Nephron progenitor cell (in vitro differentiated cells): ENCODE measurements at regions not wholly inside any gene's neighbourhood (a gene's known extent, or its start where the extent isn't known, plus 50 kb on each side); places are given as distances from the start of the nearest gene placed in this dataset.

Source experiments
- DNase-seq: peaks from one replicate; pipeline ENCODE4 v3.0.0; 2021
- H3K27ac Mint-ChIP-seq: 2 replicates; pipeline ENCODE4 v1.8.0; 2021; ENCODE audit warnings: mild to moderate bottlenecking, moderate library complexity, mixed read lengths
- H3K27me3 Mint-ChIP-seq: 2 replicates; pipeline ENCODE4 v1.8.0; 2021; ENCODE audit warnings: mild to moderate bottlenecking, low read depth, mixed read lengths; ENCODE audit not compliant: poor library complexity
- H3K36me3 Mint-ChIP-seq: 2 replicates; pipeline ENCODE4 v1.8.0; 2021; ENCODE audit warnings: low read depth, mixed read lengths
- H3K4me1 Mint-ChIP-seq: 2 replicates; pipeline ENCODE4 v1.8.0; 2021; ENCODE audit warnings: mixed read lengths
- H3K4me3 Mint-ChIP-seq: 2 replicates; pipeline ENCODE4 v1.8.0; 2021; ENCODE audit warnings: mild to moderate bottlenecking, moderate library complexity, mixed read lengths
- H3K9me3 Mint-ChIP-seq: 2 replicates; pipeline ENCODE4 v1.8.0; 2021; ENCODE audit warnings: mild to moderate bottlenecking, moderate library complexity, mixed read lengths
- CTCF ChIP-seq: fragments of 200-600 bp; sonication (generic); IDR thresholded peaks from 2 replicates; pipeline ENCODE4 v1.5.0; 2021; ENCODE audit warnings: antibody characterized with exemption

- peaks cover 33% of the 10 kb centered on the region for H3K9me3 Mint-ChIP-seq
- H3K4me3 Mint-ChIP-seq = no peak overlapping the region
- no peak for TF ChIP-seq CTCF
- no peak for DNase-seq
- no peaks in the 10 kb centered on the region for H3K36me3 Mint-ChIP-seq
- no peaks in the 10 kb centered on the region for H3K4me1 Mint-ChIP-seq
- no peak overlapping the region for H3K27ac Mint-ChIP-seq
- peaks cover 3% of the 10 kb centered on the region for H3K27me3 Mint-ChIP-seq
Observed at GRCh38 chr17:53335443-53335842, 487.3 kb upstream of the KIF2B start.

- TF ChIP-seq CTCF = no peak
- H3K27ac Mint-ChIP-seq = no peak overlapping the region
- no peaks in the 10 kb centered on the region for H3K4me1 Mint-ChIP-seq
- H3K36me3 Mint-ChIP-seq = no peaks in the 10 kb centered on the region
- DNase-seq = no peak
- peaks cover 2% of the 10 kb centered on the region for H3K27me3 Mint-ChIP-seq
- H3K4me3 Mint-ChIP-seq = no peak overlapping the region
- no peaks in the 10 kb centered on the region for H3K9me3 Mint-ChIP-seq
Observed at GRCh38 chr17:53330756-53331155, 492.0 kb upstream of the KIF2B start.

GRCh38 chr17:53321651-53322050 lies 501.1 kb upstream of the KIF2B start:
- no peak overlapping the region for H3K4me3 Mint-ChIP-seq
- H3K27me3 Mint-ChIP-seq = no peaks in the 10 kb centered on the region
- no peaks in the 10 kb centered on the region for H3K4me1 Mint-ChIP-seq
- DNase-seq = no peak
- H3K9me3 Mint-ChIP-seq = peaks cover 8% of the 10 kb centered on the region
- H3K27ac Mint-ChIP-seq = no peak overlapping the region
- TF ChIP-seq CTCF = no peak
- no peaks in the 10 kb centered on the region for H3K36me3 Mint-ChIP-seq

- H3K9me3 Mint-ChIP-seq = peaks cover 15% of the 10 kb centered on the region
Observed at GRCh38 chr17:53319947-53320346, 502.8 kb upstream of the KIF2B start.

GRCh38 chr17:53316988-53317387 lies 505.7 kb upstream of the KIF2B start:
- H3K9me3 Mint-ChIP-seq = peaks cover 15% of the 10 kb centered on the region
- TF ChIP-seq CTCF = no peak
- H3K4me1 Mint-ChIP-seq = no peaks in the 10 kb centered on the region

More at GRCh38 chr17:53319947-53320346, 502.8 kb upstream of the KIF2B start:
- no peak overlapping the region for H3K27ac Mint-ChIP-seq
- H3K4me1 Mint-ChIP-seq = no peaks in the 10 kb centered on the region
- TF ChIP-seq CTCF = no peak
- H3K36me3 Mint-ChIP-seq = no peaks in the 10 kb centered on the region
- no peaks in the 10 kb centered on the region for H3K27me3 Mint-ChIP-seq
- DNase-seq = no peak
- no peak overlapping the region for H3K4me3 Mint-ChIP-seq

GRCh38 chr17:53316073-53316472 lies 506.7 kb upstream of the KIF2B start:
- Mint-ChIP-seq H3K4me1 (no peaks in the 10 kb centered on the region), H3K27ac (no peak overlapping the region), H3K27me3 (no peaks in the 10 kb centered on the region), H3K4me3 (no peak overlapping the region), H3K9me3 (peaks cover 15% of the 10 kb centered on the region), H3K36me3 (no peaks in the 10 kb centered on the region)
- DNase-seq = no peak
- no peak for TF ChIP-seq CTCF

More at GRCh38 chr17:53316988-53317387, 505.7 kb upstream of the KIF2B start:
- Mint-ChIP-seq H3K27ac (no peak overlapping the region), H3K4me3 (no peak overlapping the region), H3K36me3 (no peaks in the 10 kb centered on the region), H3K27me3 (no peaks in the 10 kb centered on the region)
- no peak for DNase-seq
